ENCODE measurements at regions not wholly inside any gene's neighbourhood (a gene's known extent, or its start where the extent isn't known, plus 50 kb on each side); places are given as distances from the start of the nearest gene placed in this dataset.

DNA sequence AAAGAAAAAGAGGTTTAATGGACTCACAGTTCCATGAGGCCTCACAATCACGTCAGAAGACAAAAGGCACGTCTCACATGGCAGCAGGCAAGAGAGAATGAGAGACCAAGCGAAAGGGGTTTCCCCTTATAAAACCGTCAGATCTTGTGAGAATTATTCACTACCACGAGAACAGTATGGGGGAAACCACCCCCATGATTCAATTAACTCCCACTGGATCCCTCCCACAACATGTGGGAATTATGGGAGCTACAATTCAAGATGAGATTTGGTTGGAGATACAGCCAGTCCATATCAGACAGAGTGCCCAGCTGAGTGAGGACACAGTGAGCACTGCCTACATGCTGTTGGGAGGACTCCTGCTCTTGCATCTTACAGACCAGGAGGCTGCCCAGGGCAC, 148.4 kb downstream of the TEX36 start:
- H3K9me3 ChIP-seq (replicated peaks; ENCODE audit: control insufficient read depth, insufficient read depth, low read length): no peaks in the 10 kb centered on the region
- H3K27ac ChIP-seq (ENCODE audit: insufficient read depth, low read depth, low read length): no peak overlapping the region
- no peak overlapping the region for H3K9ac ChIP-seq (replicated peaks; ENCODE audit: extremely low read depth, insufficient read depth, low read length)
- no peak for DNase-seq (ENCODE audit: low read depth, low spot score)
- H3K4me3 ChIP-seq (replicated peaks in 1 of 3; ENCODE audit: insufficient read depth in 1 of 3, low read depth in 1 of 3, low read length in 3 of 3): no peak overlapping the region
- no peaks in the 10 kb centered on the region for H3K79me2 ChIP-seq (ENCODE audit: control insufficient read depth, insufficient read depth, low read length)
- no peak overlapping the region for H3K4me2 ChIP-seq (ENCODE audit: insufficient read depth, low read length)
- CTCF ChIA-PET: no interaction called here
- H3K27me3 ChIP-seq (ENCODE audit: control insufficient read depth in 2 of 2, insufficient read depth in 2 of 2, low read length in 2 of 2): peaks cover 2 to 3% of the 10 kb centered on the region in 2 experiments
- TF ChIP-seq MYC (IDR thresholded peaks at IDR 0.05; ENCODE audit: low read depth, low read length): no peak
- H4K20me1 ChIP-seq (replicated peaks; ENCODE audit: control insufficient read depth, extremely low read depth, insufficient read depth, low read length): no peaks in the 10 kb centered on the region
- intact Hi-C loops (cut with micrococcal nuclease) (no loop called here), dilution Hi-C loops (cut with MboI; ENCODE audit: extremely low pct_ligation_motif_present, low sequenced_read_pairs) (no loop called here)
- H3K4me1 ChIP-seq (ENCODE audit: control insufficient read depth, extremely low read depth, insufficient read depth, low read length): no peaks in the 10 kb centered on the region
- POLR2A ChIA-PET: interaction anchor here (0.6 kb wide), 1 partner anchor 37 kb away, joined by 3 read pairs; no protein-coding TSS in a partner anchor
- H2AFZ ChIP-seq (ENCODE audit: low read depth, low read length): no peak overlapping the region
- no TSS peak for BruUV-seq (replicated peaks)
- H3K9me1 ChIP-seq (replicated peaks; ENCODE audit: control insufficient read depth, extremely low read depth, insufficient read depth, low read length): no peaks in the 10 kb centered on the region
- H3K36me3 ChIP-seq (ENCODE audit: control insufficient read depth in 2 of 2, extremely low read depth in 1 of 2, insufficient read depth in 2 of 2, low read length in 2 of 2): no peaks in the 10 kb centered on the region
- no peak for FAIRE-seq

DNA sequence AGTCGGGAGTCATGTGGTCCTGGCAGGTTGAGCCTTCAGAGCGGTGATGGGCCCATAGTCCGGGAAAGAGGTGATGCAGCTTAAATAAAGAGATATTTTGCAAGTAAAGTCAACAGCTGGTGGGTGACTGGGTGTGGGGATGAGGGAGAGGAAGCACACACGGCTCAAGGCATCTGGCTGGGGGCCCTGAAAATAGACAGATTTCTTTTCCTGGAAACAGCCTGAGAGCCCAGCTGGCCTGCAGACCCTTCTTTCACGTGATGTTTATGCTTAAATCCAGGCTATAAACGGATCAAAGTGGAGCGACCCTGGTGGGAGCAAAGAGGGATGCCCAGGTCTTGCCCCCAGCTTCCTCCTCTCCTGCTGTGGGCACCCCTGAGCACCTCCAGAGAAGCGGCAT, 149.1 kb downstream of the TEX36 start:
- DNase-seq (ENCODE audit: low read depth, low spot score) (no peak), FAIRE-seq (no peak)
- Histone ChIP-seq H3K36me3 (ENCODE audit: control insufficient read depth in 2 of 2, extremely low read depth in 1 of 2, insufficient read depth in 2 of 2, low read length in 2 of 2) (no peaks in the 10 kb centered on the region), H2AFZ (ENCODE audit: low read depth, low read length) (no peak overlapping the region), H4K20me1 (replicated peaks; ENCODE audit: control insufficient read depth, extremely low read depth, insufficient read depth, low read length) (no peaks in the 10 kb centered on the region), H3K79me2 (ENCODE audit: control insufficient read depth, insufficient read depth, low read length) (no peaks in the 10 kb centered on the region), H3K9me3 (replicated peaks; ENCODE audit: control insufficient read depth, insufficient read depth, low read length) (no peaks in the 10 kb centered on the region), H3K4me2 (ENCODE audit: insufficient read depth, low read length) (no peak overlapping the region), H3K4me3 (replicated peaks in 1 of 3; ENCODE audit: insufficient read depth in 1 of 3, low read depth in 1 of 3, low read length in 3 of 3) (no peak overlapping the region), H3K27ac (ENCODE audit: insufficient read depth, low read depth, low read length) (no peak overlapping the region), H3K9me1 (replicated peaks; ENCODE audit: control insufficient read depth, extremely low read depth, insufficient read depth, low read length) (no peaks in the 10 kb centered on the region), H3K27me3 (ENCODE audit: control insufficient read depth in 2 of 2, insufficient read depth in 2 of 2, low read length in 2 of 2) (peaks cover 2 to 3% of the 10 kb centered on the region in 2 experiments), H3K4me1 (ENCODE audit: control insufficient read depth, extremely low read depth, insufficient read depth, low read length) (no peaks in the 10 kb centered on the region), H3K9ac (replicated peaks; ENCODE audit: extremely low read depth, insufficient read depth, low read length) (no peak overlapping the region)
- intact Hi-C loops (cut with micrococcal nuclease) (no loop called here), dilution Hi-C loops (cut with MboI; ENCODE audit: extremely low pct_ligation_motif_present, low sequenced_read_pairs) (no loop called here)
- CTCF ChIA-PET: interaction anchor here (0.6 to 2.0 kb wide), 2 partner anchors 9 to 12 kb away, joined by 3 to 10 read pairs; no protein-coding TSS in a partner anchor
- TF ChIP-seq GATA2 (IDR thresholded peaks at IDR 0.05; ENCODE audit: insufficient read depth, insufficient read length, low read depth, low read length): no peak
- POLR2A ChIA-PET: no interaction called here
- no TSS peak for BruUV-seq (replicated peaks)
